H9 (cell line): ENCODE measurements at regions not wholly inside any gene's neighbourhood (a gene's known extent, or its start where the extent isn't known, plus 50 kb on each side); places are given as distances from the start of the nearest gene placed in this dataset.

ENCODE experiments used
- DNase-seq: peaks from one replicate; pipeline ENCODE4 v3.0.0-alpha.2; 2017
- H2AFZ ChIP-seq: one replicate; pipeline ENCODE4 v1.6.1; 2013; ENCODE audit warnings: mild to moderate bottlenecking, low read length, control low read depth, moderate library complexity
- H2AK5ac ChIP-seq: 2 replicates; pipeline ENCODE4 v1.6.1; 2013; ENCODE audit warnings: low read length, control low read depth, mixed read lengths; ENCODE audit not compliant: insufficient read length
- H2BK120ac ChIP-seq: one replicate; pipeline ENCODE4 v1.6.1; 2013; ENCODE audit warnings: low read depth, mild to moderate bottlenecking, low read length, control low read depth, inconsistent platforms; ENCODE audit not compliant: poor library complexity, severe bottlenecking
- H2BK12ac ChIP-seq: 2 replicates; pipeline ENCODE4 v1.6.1; 2013; ENCODE audit warnings: low read length, control low read depth, mixed read lengths, low read depth; ENCODE audit not compliant: insufficient read length
- H2BK15ac ChIP-seq: 2 replicates; pipeline ENCODE4 v1.6.1; 2013; ENCODE audit warnings: low read depth, low read length, control low read depth
- H2BK20ac ChIP-seq: one replicate; pipeline ENCODE4 v1.6.1; 2013; ENCODE audit warnings: low read depth, mild to moderate bottlenecking, low read length, control low read depth, inconsistent platforms; ENCODE audit not compliant: poor library complexity, severe bottlenecking
- H2BK5ac ChIP-seq: 2 replicates; pipeline ENCODE4 v1.6.1; 2013; ENCODE audit warnings: low read length, control low read depth, mixed read lengths; ENCODE audit not compliant: insufficient read length
- H3K14ac ChIP-seq: 2 replicates; pipeline ENCODE4 v1.6.1; 2013; ENCODE audit warnings: low read length, control low read depth; ENCODE audit not compliant: insufficient read depth
- H3K18ac ChIP-seq: 2 replicates; pipeline ENCODE4 v1.6.1; 2013; ENCODE audit warnings: low read depth, mild to moderate bottlenecking, mixed read lengths, low read length, control low read depth; ENCODE audit not compliant: insufficient read length
- H3K23ac ChIP-seq: 2 replicates; pipeline ENCODE4 v1.6.1; 2013; ENCODE audit warnings: low read length, control low read depth, mixed read lengths, low read depth; ENCODE audit not compliant: insufficient read length
- H3K23me2 ChIP-seq: 2 replicates; pipeline ENCODE4 v1.6.1; 2013; ENCODE audit warnings: low read depth, mild to moderate bottlenecking, mixed read lengths, low read length, control low read depth; ENCODE audit not compliant: insufficient read length, poor library complexity, severe bottlenecking
- H3K27ac ChIP-seq: 2 replicates; pipeline ENCODE4 v1.5.1; 2013; ENCODE audit warnings: low read length, control low read depth, mixed read lengths, low read depth; ENCODE audit not compliant: insufficient read length
- H3K27me3 ChIP-seq: 2 replicates; pipeline ENCODE4 v1.6.1; 2013; ENCODE audit warnings: low read length, control low read depth, inconsistent platforms; ENCODE audit not compliant: insufficient read depth
- H3K4ac ChIP-seq: 2 replicates; pipeline ENCODE4 v1.6.1; 2013; ENCODE audit warnings: low read depth, mild to moderate bottlenecking, control low read depth, inconsistent platforms, low read length, moderate library complexity
- H3K4me1 ChIP-seq: 2 replicates; pipeline ENCODE4 v1.6.1; 2013; ENCODE audit warnings: low read length, control low read depth, inconsistent platforms; ENCODE audit not compliant: insufficient read depth
- H3K4me2 ChIP-seq: 2 replicates; pipeline ENCODE4 v1.6.1; 2013; ENCODE audit warnings: low read length, control low read depth, mixed read lengths; ENCODE audit not compliant: insufficient read length, insufficient read depth
- H3K56ac ChIP-seq: 2 replicates; pipeline ENCODE4 v1.6.1; 2013; ENCODE audit warnings: low read depth, mild to moderate bottlenecking, mixed read lengths, low read length, control low read depth; ENCODE audit not compliant: insufficient read length
- H3K79me1 ChIP-seq: 2 replicates; pipeline ENCODE4 v1.6.1; 2013; ENCODE audit warnings: low read depth, mild to moderate bottlenecking, moderate library complexity, low read length, control low read depth, inconsistent platforms; ENCODE audit not compliant: insufficient read depth, poor library complexity, severe bottlenecking
- H3K79me2 ChIP-seq: 2 replicates; pipeline ENCODE4 v1.6.1; 2013; ENCODE audit warnings: low read length, control low read depth, inconsistent platforms; ENCODE audit not compliant: insufficient read depth
- H3K9ac ChIP-seq: 2 replicates; pipeline ENCODE4 v1.6.1; 2013; ENCODE audit warnings: low read length, control low read depth, mixed read lengths; ENCODE audit not compliant: insufficient read length; ENCODE audit errors: extremely low read depth
- H3K9me3 ChIP-seq: one replicate; pipeline ENCODE4 v1.6.1; 2013; ENCODE audit warnings: low read depth, low read length, inconsistent platforms; ENCODE audit not compliant: control insufficient read depth
- H3T11ph ChIP-seq: one replicate; pipeline ENCODE4 v1.6.1; 2013; ENCODE audit warnings: mild to moderate bottlenecking, low read length, control low read depth, inconsistent platforms
- H4K20me1 ChIP-seq: one replicate; pipeline ENCODE4 v1.6.1; 2013; ENCODE audit not compliant: control insufficient read depth, insufficient read length, insufficient read depth
- H4K5ac ChIP-seq: 2 replicates; pipeline ENCODE4 v1.6.1; 2013; ENCODE audit warnings: low read depth, mild to moderate bottlenecking, mixed read lengths, low read length, control low read depth; ENCODE audit not compliant: insufficient read length
- H4K8ac ChIP-seq: replicated peaks from 2 replicates; pipeline ENCODE4 v1.6.1; 2013; ENCODE audit warnings: low read length, control low read depth, mixed read lengths, low read depth; ENCODE audit not compliant: insufficient read length
- H4K91ac ChIP-seq: 2 replicates; pipeline ENCODE4 v1.6.1; 2013; ENCODE audit warnings: low read depth, mild to moderate bottlenecking, moderate library complexity, mixed read lengths, low read length, control low read depth; ENCODE audit not compliant: insufficient read length
- H3K27ac Mint-ChIP-seq, 3 experiments: 2 replicates in 2 of 3; 3 replicates in 1 of 3; pipeline ENCODE4 v1.8.0; 2020 to 2021; ENCODE audit warnings: mixed read lengths in 3 of 3, mild to moderate bottlenecking in 1 of 3, moderate library complexity in 1 of 3
- H3K27me3 Mint-ChIP-seq: 2 replicates; pipeline ENCODE4 v1.8.0; 2021; ENCODE audit warnings: low read depth, mild to moderate bottlenecking, moderate library complexity, mixed read lengths
- H3K36me3 Mint-ChIP-seq, 3 experiments: 2 replicates in 2 of 3; 3 replicates in 1 of 3; pipeline ENCODE4 v1.8.0; 2020 to 2021; ENCODE audit warnings: low read depth in 3 of 3, mixed read lengths in 3 of 3; ENCODE audit not compliant: insufficient read depth in 1 of 3
- H3K4me1 Mint-ChIP-seq, 2 experiments: 2 replicates each; pipeline ENCODE4 v1.8.0; 2020; ENCODE audit warnings: mixed read lengths in 2 of 2
- H3K4me3 Mint-ChIP-seq, 2 experiments: 2 replicates in 1 of 2; 3 replicates in 1 of 2; pipeline ENCODE4 v1.8.0; 2020 to 2021; ENCODE audit warnings: mild to moderate bottlenecking in 2 of 2, mixed read lengths in 2 of 2, moderate library complexity in 1 of 2
- H3K9me3 Mint-ChIP-seq, 2 experiments: 2 replicates in 1 of 2; 3 replicates in 1 of 2; pipeline ENCODE4 v1.8.0; 2020; ENCODE audit warnings: mild to moderate bottlenecking in 2 of 2, mixed read lengths in 2 of 2, moderate library complexity in 1 of 2
- WGBS: extraction: QIAGEN DNeasy Blood & Tissue Kit; methylation state at CpG from one replicate; pipeline ENCODE4 v1.1.7; 2013; ENCODE audit warnings: missing lambda C conversion rate, low lambda C conversion rate, mixed read lengths; ENCODE audit not compliant: insufficient read length; ENCODE audit errors: extremely low coverage; 5-methylcytosine and 5-hydroxymethylcytosine counted together
- TF ChIP-seq, protein P1 (sequence below): fragments of 200-600 bp; sonication (generic); conservative IDR thresholded peaks from 3 replicates; pipeline ENCODE4 v1.8.0; 2021; ENCODE audit warnings: antibody characterized with exemption, mild to moderate bottlenecking

DNA sequence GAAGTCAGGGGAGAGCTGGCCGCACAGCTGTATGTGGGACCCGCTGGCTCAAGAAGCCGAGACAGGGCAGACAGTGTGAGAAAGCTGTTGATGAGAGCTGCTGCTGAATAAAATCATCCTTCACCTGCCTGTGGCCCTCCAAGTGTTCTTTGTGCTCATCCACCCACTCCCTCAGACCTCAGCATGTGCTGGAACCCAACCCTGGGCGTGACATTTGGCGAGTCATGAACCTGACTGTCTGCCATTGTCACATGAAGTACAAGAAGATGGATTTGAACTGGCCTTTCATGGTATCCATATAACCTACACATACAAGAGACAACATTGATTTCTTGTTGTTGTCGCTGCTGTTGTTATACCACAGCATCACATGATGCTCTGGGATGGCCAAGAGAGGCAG is 139.7 kb upstream of the PLCXD3 start:
- no CpG with 5 or more reads among the region's 6 CpGs for WGBS
- H3K4me2 ChIP-seq = no peak overlapping the region

More for the DNA sequence above, 139.7 kb upstream of the PLCXD3 start:
- Histone ChIP-seq H2BK120ac (no peak overlapping the region), H3K27ac (no peak overlapping the region), H2BK12ac (no peak overlapping the region), H4K8ac (no peak overlapping the region), H3K23ac (no peak overlapping the region), H3K18ac (no peak overlapping the region), H4K91ac (no peak overlapping the region), H2BK5ac (no peak overlapping the region), H2BK15ac (no peak overlapping the region), H4K5ac (no peak overlapping the region), H4K20me1 (no peaks in the 10 kb centered on the region), H3K23me2 (no peaks in the 10 kb centered on the region), H3K9me3 (no peaks in the 10 kb centered on the region), H3K4me1 (no peaks in the 10 kb centered on the region), H2BK20ac (no peak overlapping the region), H3T11ph (no peak overlapping the region), H3K4ac (no peak overlapping the region), H3K79me2 (no peaks in the 10 kb centered on the region), H2AFZ (no peak overlapping the region), H3K56ac (no peak overlapping the region), H2AK5ac (no peak overlapping the region), H3K9ac (no peak overlapping the region), H3K14ac (no peak overlapping the region), H3K79me1 (no peaks in the 10 kb centered on the region), H3K27me3 (no peaks in the 10 kb centered on the region)
- H3K27me3 Mint-ChIP-seq = peaks cover 2% of the 10 kb centered on the region
- H3K4me1 Mint-ChIP-seq = peaks cover 9 to 10% of the 10 kb centered on the region in 2 experiments; a peak in 3 of 4 replicates
- H3K4me3 Mint-ChIP-seq = no peak overlapping the region
- H3K36me3 Mint-ChIP-seq = no peaks in the 10 kb centered on the region
- H3K9me3 Mint-ChIP-seq = 0 out of 5 replicates have a peak, but pooled peaks cover 0 to 3% of the 10 kb centered on the region in 2 experiments
- H3K27ac Mint-ChIP-seq = no peak overlapping the region
- TF ChIP-seq, protein P1, sequence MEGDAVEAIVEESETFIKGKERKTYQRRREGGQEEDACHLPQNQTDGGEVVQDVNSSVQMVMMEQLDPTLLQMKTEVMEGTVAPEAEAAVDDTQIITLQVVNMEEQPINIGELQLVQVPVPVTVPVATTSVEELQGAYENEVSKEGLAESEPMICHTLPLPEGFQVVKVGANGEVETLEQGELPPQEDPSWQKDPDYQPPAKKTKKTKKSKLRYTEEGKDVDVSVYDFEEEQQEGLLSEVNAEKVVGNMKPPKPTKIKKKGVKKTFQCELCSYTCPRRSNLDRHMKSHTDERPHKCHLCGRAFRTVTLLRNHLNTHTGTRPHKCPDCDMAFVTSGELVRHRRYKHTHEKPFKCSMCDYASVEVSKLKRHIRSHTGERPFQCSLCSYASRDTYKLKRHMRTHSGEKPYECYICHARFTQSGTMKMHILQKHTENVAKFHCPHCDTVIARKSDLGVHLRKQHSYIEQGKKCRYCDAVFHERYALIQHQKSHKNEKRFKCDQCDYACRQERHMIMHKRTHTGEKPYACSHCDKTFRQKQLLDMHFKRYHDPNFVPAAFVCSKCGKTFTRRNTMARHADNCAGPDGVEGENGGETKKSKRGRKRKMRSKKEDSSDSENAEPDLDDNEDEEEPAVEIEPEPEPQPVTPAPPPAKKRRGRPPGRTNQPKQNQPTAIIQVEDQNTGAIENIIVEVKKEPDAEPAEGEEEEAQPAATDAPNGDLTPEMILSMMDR = no peak
- DNase-seq = no peak
